ENCODE measurements at regions not wholly inside any gene's neighbourhood (a gene's known extent, or its start where the extent isn't known, plus 50 kb on each side); places are given as distances from the start of the nearest gene placed in this dataset.
A peak's percentile ranks its signal among the peaks of the same experiment; 100 is the strongest.

DNA sequence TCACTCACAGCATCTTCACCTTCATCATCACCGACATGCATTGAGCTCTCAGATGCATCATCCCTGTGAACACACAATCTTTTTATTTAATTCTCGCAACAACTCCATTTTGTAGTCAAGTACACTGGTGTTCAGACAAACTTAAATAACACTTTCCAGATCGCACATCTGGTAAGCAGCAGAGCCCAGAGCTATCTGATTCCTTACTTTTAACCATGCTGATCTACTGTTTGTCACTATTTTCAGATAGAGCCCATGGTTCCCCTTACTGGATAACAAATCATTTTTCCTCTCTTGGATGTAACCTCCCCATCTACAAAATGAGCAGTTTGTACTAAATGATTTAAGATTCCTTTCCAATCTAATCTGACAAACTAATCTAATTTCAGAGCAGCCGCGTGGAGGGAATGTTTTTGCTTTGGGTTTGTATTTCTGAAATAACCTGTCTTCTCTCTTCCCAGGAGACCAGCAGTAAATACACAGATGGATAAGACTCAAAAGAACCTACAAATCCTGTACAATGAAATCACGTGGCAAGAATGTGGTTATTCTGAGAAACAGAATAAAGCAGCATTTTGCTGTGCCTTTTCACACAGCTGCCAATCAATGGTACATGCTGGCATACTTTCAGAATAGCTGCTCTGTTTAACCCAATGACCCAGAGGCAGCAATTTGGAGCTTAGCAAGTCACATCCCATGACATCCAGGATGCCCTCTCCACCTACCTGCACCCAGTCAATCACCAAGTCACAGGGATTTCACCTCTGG, 72.9 kb upstream of the CCL2 start:
- TF ChIP-seq, protein P1, sequence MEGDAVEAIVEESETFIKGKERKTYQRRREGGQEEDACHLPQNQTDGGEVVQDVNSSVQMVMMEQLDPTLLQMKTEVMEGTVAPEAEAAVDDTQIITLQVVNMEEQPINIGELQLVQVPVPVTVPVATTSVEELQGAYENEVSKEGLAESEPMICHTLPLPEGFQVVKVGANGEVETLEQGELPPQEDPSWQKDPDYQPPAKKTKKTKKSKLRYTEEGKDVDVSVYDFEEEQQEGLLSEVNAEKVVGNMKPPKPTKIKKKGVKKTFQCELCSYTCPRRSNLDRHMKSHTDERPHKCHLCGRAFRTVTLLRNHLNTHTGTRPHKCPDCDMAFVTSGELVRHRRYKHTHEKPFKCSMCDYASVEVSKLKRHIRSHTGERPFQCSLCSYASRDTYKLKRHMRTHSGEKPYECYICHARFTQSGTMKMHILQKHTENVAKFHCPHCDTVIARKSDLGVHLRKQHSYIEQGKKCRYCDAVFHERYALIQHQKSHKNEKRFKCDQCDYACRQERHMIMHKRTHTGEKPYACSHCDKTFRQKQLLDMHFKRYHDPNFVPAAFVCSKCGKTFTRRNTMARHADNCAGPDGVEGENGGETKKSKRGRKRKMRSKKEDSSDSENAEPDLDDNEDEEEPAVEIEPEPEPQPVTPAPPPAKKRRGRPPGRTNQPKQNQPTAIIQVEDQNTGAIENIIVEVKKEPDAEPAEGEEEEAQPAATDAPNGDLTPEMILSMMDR (IDR thresholded peaks at IDR 0.05; ENCODE audit: low read depth, low read length, missing control alignments): no peak
- no peak for DNase-seq (ENCODE audit: low read depth)
- H3K4me3 ChIP-seq (ENCODE audit: low read depth, low read length): no peak overlapping the region

DNA sequence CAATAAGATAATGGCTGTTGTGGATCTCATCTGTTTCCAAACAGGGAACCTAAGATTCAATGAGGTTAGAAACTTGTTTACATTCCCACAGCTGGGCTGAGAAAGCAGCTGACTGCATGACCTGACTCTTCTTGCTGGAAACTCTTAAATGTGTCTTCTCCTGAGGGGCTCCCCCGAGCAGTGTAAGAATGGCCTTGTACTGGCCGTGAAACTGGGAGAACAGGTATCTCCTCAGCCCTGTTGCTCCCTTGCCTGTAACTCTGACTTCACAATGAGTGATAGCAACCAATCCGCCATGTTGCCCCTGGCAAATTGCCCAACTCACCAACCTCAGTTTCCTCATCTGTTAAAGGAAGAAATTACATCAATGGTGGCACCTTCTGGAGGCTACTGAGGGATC, 59.1 kb upstream of the CCL2 start:
- TF ChIP-seq, protein P1 (IDR thresholded peaks at IDR 0.05; ENCODE audit: low read depth, low read length, missing control alignments): no peak
- DNase-seq (ENCODE audit: low read depth): no peak
- no peak overlapping the region for H3K4me3 ChIP-seq (ENCODE audit: low read depth, low read length)

DNA sequence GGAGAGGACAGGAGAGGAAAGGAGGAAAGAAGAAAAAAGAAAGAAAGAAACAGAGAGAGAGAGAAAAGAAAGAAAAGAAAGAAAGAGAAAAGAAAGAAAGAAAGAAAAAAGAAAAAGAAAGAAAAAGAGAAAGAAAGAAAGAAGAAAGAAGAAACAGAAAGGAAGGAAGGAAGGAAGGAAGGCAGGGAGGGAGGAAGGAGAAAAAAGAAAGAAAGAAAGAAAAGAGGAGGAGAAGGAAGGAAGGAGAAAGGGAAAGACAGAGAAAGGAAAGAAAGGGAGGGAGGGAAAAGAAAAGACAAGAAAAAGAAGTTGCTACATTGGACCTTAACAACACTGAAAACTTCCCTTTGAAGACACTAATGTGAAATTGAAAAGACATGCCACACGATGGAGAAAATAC, 56.6 kb upstream of the CCL2 start:
- DNase-seq (ENCODE audit: low read depth): no peak
- TF ChIP-seq, protein P1 (IDR thresholded peaks at IDR 0.05; ENCODE audit: low read depth, low read length, missing control alignments): no peak
- no peak overlapping the region for H3K4me3 ChIP-seq (ENCODE audit: low read depth, low read length)

DNA sequence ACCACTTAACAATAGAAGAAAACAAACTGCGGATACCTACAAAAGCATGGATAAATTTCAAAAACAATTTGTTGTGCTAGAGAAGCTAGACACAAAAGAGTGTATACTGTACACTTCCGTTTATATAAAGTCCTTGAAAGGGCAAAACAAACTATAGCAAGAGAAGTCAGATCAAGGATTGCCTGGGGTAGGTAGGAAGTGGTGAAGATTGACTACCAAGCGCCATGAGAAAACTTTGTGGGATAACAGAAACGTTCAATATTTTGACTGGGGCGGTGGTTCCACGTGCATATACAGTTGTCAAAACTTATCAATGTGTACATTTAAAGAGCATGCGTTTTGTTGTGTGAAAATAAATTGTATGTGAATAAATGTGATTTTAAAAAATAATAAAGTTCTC, 55.6 kb upstream of the CCL2 start:
- TF ChIP-seq, protein P1 (IDR thresholded peaks at IDR 0.05; ENCODE audit: low read depth, low read length, missing control alignments): no peak
- no peak overlapping the region for H3K4me3 ChIP-seq (ENCODE audit: low read depth, low read length)
- DNase-seq (ENCODE audit: low read depth): no peak

DNA sequence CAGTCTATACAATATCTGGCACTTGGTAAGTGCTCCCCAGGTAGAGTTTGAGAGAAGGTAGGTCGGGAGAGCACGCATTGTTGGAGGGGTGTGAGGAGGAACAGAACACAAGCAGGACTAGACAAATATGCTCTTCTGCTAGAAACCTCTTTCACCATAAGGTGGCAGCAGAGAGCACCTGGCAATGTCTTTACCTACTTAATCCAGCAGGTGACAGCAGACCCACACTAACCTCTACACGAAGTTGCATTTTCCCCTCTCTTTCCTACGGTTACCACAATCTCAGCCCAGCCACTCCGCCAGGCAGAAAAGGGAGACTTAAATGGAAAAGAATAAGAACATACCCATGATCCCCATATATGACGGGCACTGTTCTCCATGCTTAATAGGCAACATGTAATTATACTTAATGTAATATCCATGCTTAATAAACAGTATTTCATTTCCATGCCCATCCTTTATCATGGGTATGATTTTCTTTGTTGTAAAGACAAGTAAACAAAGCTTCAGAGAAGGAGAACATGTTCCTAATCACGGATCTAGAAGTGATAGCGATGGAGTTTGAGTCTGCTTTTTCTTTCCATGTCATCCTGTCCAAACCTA, 55.1 kb upstream of the CCL2 start:
- no peak overlapping the region for H3K4me3 ChIP-seq (ENCODE audit: low read depth, low read length)
- DNase-seq (ENCODE audit: low read depth): peak; percentile 65
- TF ChIP-seq, protein P1 (IDR thresholded peaks at IDR 0.05; ENCODE audit: low read depth, low read length, missing control alignments): peak; percentile 100

DNA sequence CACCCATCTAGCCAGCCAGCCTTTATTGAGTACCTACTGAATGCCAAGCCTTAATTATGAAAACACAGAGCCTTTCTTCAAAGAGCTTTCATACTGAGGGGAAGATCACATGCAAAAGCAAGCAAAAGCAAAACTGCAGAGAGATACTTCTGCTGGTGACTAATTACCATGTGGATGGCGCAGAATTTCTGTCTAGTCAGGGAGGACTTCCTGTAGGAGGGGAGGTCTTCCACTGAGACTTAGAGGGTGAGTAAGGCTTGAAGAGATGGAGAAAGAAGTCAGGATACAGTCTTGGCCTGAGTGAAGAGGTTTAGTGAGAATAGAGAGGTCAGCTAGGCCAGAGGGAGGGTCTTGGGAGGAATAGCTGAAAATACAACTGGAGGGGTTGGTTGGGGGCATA, 53.9 kb upstream of the CCL2 start:
- no peak for DNase-seq (ENCODE audit: low read depth)
- TF ChIP-seq, protein P1 (IDR thresholded peaks at IDR 0.05; ENCODE audit: low read depth, low read length, missing control alignments): no peak
- no peak overlapping the region for H3K4me3 ChIP-seq (ENCODE audit: low read depth, low read length)

DNA sequence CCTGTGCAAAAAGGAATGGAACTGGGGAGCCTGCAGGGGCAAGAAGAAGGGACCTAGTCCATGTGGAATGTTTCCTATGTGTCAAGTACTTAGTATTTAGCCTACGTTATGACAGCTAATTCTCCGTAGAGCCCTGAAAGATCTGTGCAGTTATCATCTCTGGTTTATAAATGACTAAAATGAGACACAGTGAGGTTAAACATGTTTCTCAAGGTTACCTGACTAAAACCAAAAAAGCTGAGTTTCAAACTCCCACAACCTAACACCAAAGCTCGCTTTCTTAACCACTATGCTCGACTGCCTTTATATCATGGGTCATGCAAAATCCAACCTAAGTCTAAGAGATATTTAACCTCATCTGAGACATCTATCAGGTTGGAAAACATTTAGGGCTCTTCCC, 53.3 kb upstream of the CCL2 start:
- no peak for DNase-seq (ENCODE audit: low read depth)
- TF ChIP-seq, protein P1 (IDR thresholded peaks at IDR 0.05; ENCODE audit: low read depth, low read length, missing control alignments): no peak
- H3K4me3 ChIP-seq (ENCODE audit: low read depth, low read length): no peak overlapping the region

All from GM12864 (cell line).